ENCODE measurements at regions not wholly inside any gene's neighbourhood (a gene's known extent, or its start where the extent isn't known, plus 50 kb on each side); places are given as distances from the start of the nearest gene placed in this dataset.

- no peak for TF ChIP-seq CTCF (conservative IDR thresholded peaks at IDR 0.05 in 1 of 2, IDR thresholded peaks at IDR 0.05 in 1 of 2; ENCODE audit: extremely low read depth in 1 of 2, insufficient read depth in 1 of 2, low read depth in 1 of 2, low read length in 2 of 2)
- no peak for TF ChIP-seq EZH2 (IDR thresholded peaks at IDR 0.05; ENCODE audit: borderline replicate concordance, low read length)
Observed at GRCh38 chr16:73210686-73211085, 162.8 kb upstream of the ZFHX3 start.

Data from mammary epithelial cell (primary cell).